ENCODE measurements at regions not wholly inside any gene's neighbourhood (a gene's known extent, or its start where the extent isn't known, plus 50 kb on each side); places are given as distances from the start of the nearest gene placed in this dataset.

GRCh38 chr5:86879086-86879485, 261.3 kb downstream of the COX7C start:
- Histone ChIP-seq H3K36me3 (ENCODE audit: control insufficient read depth, insufficient read depth, low read length) (no peaks in the 10 kb centered on the region), H3K9me3 (ENCODE audit: control insufficient read depth, insufficient read depth, low read depth, low read length) (no peaks in the 10 kb centered on the region), H4K20me1 (ENCODE audit: control insufficient read depth, extremely low read depth, insufficient read depth, low read length) (no peaks in the 10 kb centered on the region), H3K27me3 (ENCODE audit: control insufficient read depth, insufficient read depth, low read length) (no peaks in the 10 kb centered on the region), H3K4me3 (replicated peaks in 1 of 4; ENCODE audit: control extremely low read depth in 1 of 4, insufficient read depth in 1 of 4, low read depth in 3 of 4, low read length in 4 of 4) (no peak overlapping the region), H3K4me2 (ENCODE audit: extremely low read depth, insufficient read depth, low read length) (no peak overlapping the region), H3K79me2 (ENCODE audit: control insufficient read depth, insufficient read depth, low read length) (no peaks in the 10 kb centered on the region), H3K4me1 (ENCODE audit: control insufficient read depth, extremely low read depth, insufficient read depth, low read length) (no peaks in the 10 kb centered on the region), H3K9ac (ENCODE audit: insufficient read depth, low read length) (no peak overlapping the region), H3K27ac (ENCODE audit: insufficient read depth, low read length) (no peak overlapping the region), H2AFZ (ENCODE audit: low read length) (no peak overlapping the region)
- no peak for DNase-seq (ENCODE audit: low read depth in 2 of 2)
- TF ChIP-seq EZH2 (IDR thresholded peaks at IDR 0.05; ENCODE audit: low read length, missing control alignments): no peak
- TF ChIP-seq CTCF (conservative IDR thresholded peaks at IDR 0.05 in 1 of 2, IDR thresholded peaks at IDR 0.05 in 1 of 2; ENCODE audit: low read depth in 1 of 2, low read length in 2 of 2): no peak

- Histone ChIP-seq H3K36me3 (ENCODE audit: control insufficient read depth, insufficient read depth, low read length) (no peaks in the 10 kb centered on the region), H2AFZ (ENCODE audit: low read length) (no peak overlapping the region), H3K4me3 (replicated peaks in 1 of 4; ENCODE audit: control extremely low read depth in 1 of 4, insufficient read depth in 1 of 4, low read depth in 3 of 4, low read length in 4 of 4) (no peak overlapping the region), H3K27ac (ENCODE audit: insufficient read depth, low read length) (no peak overlapping the region), H3K9ac (ENCODE audit: insufficient read depth, low read length) (no peak overlapping the region), H3K79me2 (ENCODE audit: control insufficient read depth, insufficient read depth, low read length) (no peaks in the 10 kb centered on the region), H3K4me2 (ENCODE audit: extremely low read depth, insufficient read depth, low read length) (no peak overlapping the region), H3K9me3 (ENCODE audit: control insufficient read depth, insufficient read depth, low read depth, low read length) (no peaks in the 10 kb centered on the region), H4K20me1 (ENCODE audit: control insufficient read depth, extremely low read depth, insufficient read depth, low read length) (no peaks in the 10 kb centered on the region), H3K4me1 (ENCODE audit: control insufficient read depth, extremely low read depth, insufficient read depth, low read length) (no peaks in the 10 kb centered on the region), H3K27me3 (ENCODE audit: control insufficient read depth, insufficient read depth, low read length) (no peaks in the 10 kb centered on the region)
- TF ChIP-seq EZH2 (IDR thresholded peaks at IDR 0.05; ENCODE audit: low read length, missing control alignments): no peak
- no peak for TF ChIP-seq CTCF (conservative IDR thresholded peaks at IDR 0.05 in 1 of 2, IDR thresholded peaks at IDR 0.05 in 1 of 2; ENCODE audit: low read depth in 1 of 2, low read length in 2 of 2)
- no peak for DNase-seq (ENCODE audit: low read depth in 2 of 2)
These were observed 262.6 kb downstream of the COX7C start for GRCh38 chr5:86880344-86880743.

- no peaks in the 10 kb centered on the region for H3K9me3 ChIP-seq (ENCODE audit: control insufficient read depth, insufficient read depth, low read depth, low read length)
- H2AFZ ChIP-seq (ENCODE audit: low read length): no peak overlapping the region
- H3K27ac ChIP-seq (ENCODE audit: insufficient read depth, low read length): no peak overlapping the region
- DNase-seq (ENCODE audit: low read depth in 2 of 2): peak; percentile 83 to 86
- no peaks in the 10 kb centered on the region for H4K20me1 ChIP-seq (ENCODE audit: control insufficient read depth, extremely low read depth, insufficient read depth, low read length)
- H3K4me3 ChIP-seq (replicated peaks in 1 of 4; ENCODE audit: control extremely low read depth in 1 of 4, insufficient read depth in 1 of 4, low read depth in 3 of 4, low read length in 4 of 4): no peak overlapping the region
- H3K4me2 ChIP-seq (ENCODE audit: extremely low read depth, insufficient read depth, low read length): no peak overlapping the region
- H3K36me3 ChIP-seq (ENCODE audit: control insufficient read depth, insufficient read depth, low read length): no peaks in the 10 kb centered on the region
- H3K27me3 ChIP-seq (ENCODE audit: control insufficient read depth, insufficient read depth, low read length): no peaks in the 10 kb centered on the region
- no peaks in the 10 kb centered on the region for H3K4me1 ChIP-seq (ENCODE audit: control insufficient read depth, extremely low read depth, insufficient read depth, low read length)
- no peak overlapping the region for H3K9ac ChIP-seq (ENCODE audit: insufficient read depth, low read length)
- TF ChIP-seq CTCF (conservative IDR thresholded peaks at IDR 0.05 in 1 of 2, IDR thresholded peaks at IDR 0.05 in 1 of 2; ENCODE audit: low read depth in 1 of 2, low read length in 2 of 2) (peak; percentile 90 to 96), EZH2 (IDR thresholded peaks at IDR 0.05; ENCODE audit: low read length, missing control alignments) (no peak)
- no peaks in the 10 kb centered on the region for H3K79me2 ChIP-seq (ENCODE audit: control insufficient read depth, insufficient read depth, low read length)
These were observed 263.2 kb downstream of the COX7C start for GRCh38 chr5:86880785-86881492.
